ENCODE measurements at regions not wholly inside any gene's neighbourhood (a gene's known extent, or its start where the extent isn't known, plus 50 kb on each side); places are given as distances from the start of the nearest gene placed in this dataset.
"Not testable (repeated sequence)": the region's sequence is repeated elsewhere in the genome, so short reads cannot be mapped to it uniquely, and the experiment has no call there.

GRCh38 chr10:28906011-28906411 lies 228.7 kb downstream of the BAMBI start:
- H3K36me3 ChIP-seq (ENCODE audit: control insufficient read depth, insufficient read depth, low read length): no peaks in the 10 kb centered on the region
- no peaks in the 10 kb centered on the region for H3K27me3 ChIP-seq (replicated peaks; ENCODE audit: control insufficient read depth, insufficient read depth, low read length)
- no peak for DNase-seq (ENCODE audit: extremely low read depth, insufficient read length)
- no peak overlapping the region for H3K4me3 ChIP-seq (replicated peaks; ENCODE audit: low read depth, low read length)
- TF ChIP-seq, protein P1, sequence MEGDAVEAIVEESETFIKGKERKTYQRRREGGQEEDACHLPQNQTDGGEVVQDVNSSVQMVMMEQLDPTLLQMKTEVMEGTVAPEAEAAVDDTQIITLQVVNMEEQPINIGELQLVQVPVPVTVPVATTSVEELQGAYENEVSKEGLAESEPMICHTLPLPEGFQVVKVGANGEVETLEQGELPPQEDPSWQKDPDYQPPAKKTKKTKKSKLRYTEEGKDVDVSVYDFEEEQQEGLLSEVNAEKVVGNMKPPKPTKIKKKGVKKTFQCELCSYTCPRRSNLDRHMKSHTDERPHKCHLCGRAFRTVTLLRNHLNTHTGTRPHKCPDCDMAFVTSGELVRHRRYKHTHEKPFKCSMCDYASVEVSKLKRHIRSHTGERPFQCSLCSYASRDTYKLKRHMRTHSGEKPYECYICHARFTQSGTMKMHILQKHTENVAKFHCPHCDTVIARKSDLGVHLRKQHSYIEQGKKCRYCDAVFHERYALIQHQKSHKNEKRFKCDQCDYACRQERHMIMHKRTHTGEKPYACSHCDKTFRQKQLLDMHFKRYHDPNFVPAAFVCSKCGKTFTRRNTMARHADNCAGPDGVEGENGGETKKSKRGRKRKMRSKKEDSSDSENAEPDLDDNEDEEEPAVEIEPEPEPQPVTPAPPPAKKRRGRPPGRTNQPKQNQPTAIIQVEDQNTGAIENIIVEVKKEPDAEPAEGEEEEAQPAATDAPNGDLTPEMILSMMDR (IDR thresholded peaks at IDR 0.05; ENCODE audit: insufficient read depth, low read length, poor library complexity, severe bottlenecking): no peak

- Histone ChIP-seq H3K36me3 (ENCODE audit: control insufficient read depth, insufficient read depth, low read length) (no peaks in the 10 kb centered on the region), H3K4me3 (replicated peaks; ENCODE audit: low read depth, low read length) (no peak overlapping the region), H3K27me3 (replicated peaks; ENCODE audit: control insufficient read depth, insufficient read depth, low read length) (no peaks in the 10 kb centered on the region)
- TF ChIP-seq, protein P1 (IDR thresholded peaks at IDR 0.05; ENCODE audit: insufficient read depth, low read length, poor library complexity, severe bottlenecking): no peak
- no peak for DNase-seq (ENCODE audit: extremely low read depth, insufficient read length)
Measured at GRCh38 chr10:28906415-28906814, 229.1 kb downstream of the BAMBI start.

DNA sequence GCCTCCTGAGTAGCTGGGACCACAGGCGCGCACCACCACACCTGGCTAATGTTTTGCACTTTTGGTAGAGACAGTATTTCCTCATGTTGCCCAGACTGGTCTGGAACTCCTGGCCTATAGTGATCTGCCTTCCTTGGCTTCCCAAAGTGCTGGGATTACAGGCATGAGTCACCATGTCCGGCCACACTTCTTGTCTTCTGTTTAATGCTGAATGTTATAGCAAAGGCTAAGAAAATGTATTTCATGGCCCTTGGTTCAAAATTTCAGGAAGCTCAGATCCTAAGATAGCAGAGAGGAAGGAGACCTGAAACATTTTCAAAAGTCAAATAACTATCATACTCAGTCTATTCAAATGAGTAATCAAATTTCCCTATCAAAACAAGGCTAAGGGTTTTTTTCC lies 229.6 kb downstream of the BAMBI start:
- Histone ChIP-seq H3K27me3 (replicated peaks; ENCODE audit: control insufficient read depth, insufficient read depth, low read length) (no peaks in the 10 kb centered on the region), H3K4me3 (replicated peaks; ENCODE audit: low read depth, low read length) (no peak overlapping the region), H3K36me3 (ENCODE audit: control insufficient read depth, insufficient read depth, low read length) (no peaks in the 10 kb centered on the region)
- TF ChIP-seq, protein P1 (IDR thresholded peaks at IDR 0.05; ENCODE audit: insufficient read depth, low read length, poor library complexity, severe bottlenecking): no peak
- no peak for DNase-seq (ENCODE audit: extremely low read depth, insufficient read length)

DNA sequence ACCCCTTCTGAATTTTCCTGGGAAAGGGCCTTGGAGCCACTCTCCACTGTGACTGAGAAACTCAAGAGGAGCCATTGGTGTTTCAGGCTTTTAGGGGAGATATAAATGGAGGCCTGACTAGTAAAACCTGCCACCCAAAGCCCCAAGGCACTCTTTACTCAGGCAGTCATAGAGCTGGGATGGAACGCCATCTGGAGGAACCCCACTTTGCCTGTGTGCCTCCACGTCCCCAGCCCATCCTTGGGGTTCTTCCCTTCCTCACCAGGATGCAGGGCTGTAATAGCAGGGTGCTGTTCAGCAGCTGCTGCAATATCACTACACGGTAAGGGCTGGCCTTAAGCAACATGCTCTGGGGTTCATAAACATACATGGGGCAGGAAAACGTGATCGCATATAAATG lies 232.6 kb downstream of the BAMBI start:
- TF ChIP-seq, protein P1 (IDR thresholded peaks at IDR 0.05; ENCODE audit: insufficient read depth, low read length, poor library complexity, severe bottlenecking): no peak
- no peaks in the 10 kb centered on the region for H3K27me3 ChIP-seq (replicated peaks; ENCODE audit: control insufficient read depth, insufficient read depth, low read length)
- no peak overlapping the region for H3K4me3 ChIP-seq (replicated peaks; ENCODE audit: low read depth, low read length)
- DNase-seq (ENCODE audit: extremely low read depth, insufficient read length): no peak
- no peaks in the 10 kb centered on the region for H3K36me3 ChIP-seq (ENCODE audit: control insufficient read depth, insufficient read depth, low read length)

DNA sequence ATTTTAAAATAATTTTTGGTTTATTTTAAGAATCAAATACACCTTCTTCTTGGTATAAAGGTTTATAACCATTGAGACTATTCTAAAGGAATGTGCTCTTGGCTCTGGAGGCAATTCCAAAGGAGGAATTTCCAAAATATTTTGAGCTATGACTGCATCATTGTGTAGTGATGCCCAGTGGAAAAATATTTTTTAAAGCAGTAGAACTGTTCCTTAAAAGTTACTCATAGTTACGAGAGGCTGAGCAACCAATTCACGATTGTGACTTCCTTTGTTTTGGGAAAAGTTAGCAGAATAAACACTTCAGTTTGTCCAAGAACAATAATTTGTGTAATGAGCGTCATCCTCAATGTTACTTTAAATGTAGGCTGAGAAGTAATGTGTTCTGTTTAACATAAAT lies 233.6 kb downstream of the BAMBI start:
- DNase-seq (ENCODE audit: extremely low read depth, insufficient read length): no peak

DNA sequence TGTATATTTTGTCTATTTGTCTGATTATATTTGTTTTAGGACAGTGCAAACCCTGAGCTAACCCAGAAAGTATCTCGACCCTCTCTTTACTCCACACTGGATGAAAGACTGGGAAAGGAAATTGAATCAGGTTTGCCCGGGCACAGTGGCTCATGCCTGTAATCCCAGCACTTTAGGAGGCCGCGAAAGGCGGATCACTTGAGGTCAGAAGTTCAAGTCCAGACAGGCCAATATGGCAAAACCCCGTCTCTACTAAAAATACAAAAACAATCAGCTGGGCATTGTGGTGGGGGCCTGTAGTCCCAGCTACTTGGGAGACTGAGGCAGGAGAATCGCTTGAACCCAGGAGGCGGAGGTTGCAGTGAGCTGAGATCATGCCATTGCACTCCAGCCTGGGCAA lies 234.2 kb downstream of the BAMBI start:
- not testable (repeated sequence) for H3K27me3 ChIP-seq (replicated peaks; ENCODE audit: control insufficient read depth, insufficient read depth, low read length); DNase-seq (ENCODE audit: extremely low read depth, insufficient read length); H3K4me3 ChIP-seq (replicated peaks; ENCODE audit: low read depth, low read length); H3K36me3 ChIP-seq (ENCODE audit: control insufficient read depth, insufficient read depth, low read length)

More for the DNA sequence above, 233.6 kb downstream of the BAMBI start:
- TF ChIP-seq, protein P1 (IDR thresholded peaks at IDR 0.05; ENCODE audit: insufficient read depth, low read length, poor library complexity, severe bottlenecking): no peak
- Histone ChIP-seq H3K27me3 (replicated peaks; ENCODE audit: control insufficient read depth, insufficient read depth, low read length) (no peaks in the 10 kb centered on the region), H3K36me3 (ENCODE audit: control insufficient read depth, insufficient read depth, low read length) (no peaks in the 10 kb centered on the region), H3K4me3 (replicated peaks; ENCODE audit: low read depth, low read length) (no peak overlapping the region)

Data from GM06990 (cell line).